ENCODE measurements at regions not wholly inside any gene's neighbourhood (a gene's known extent, or its start where the extent isn't known, plus 50 kb on each side); places are given as distances from the start of the nearest gene placed in this dataset.

GRCh38 chr12:53803194-53803593, 51.4 kb upstream of the CISTR start:
- ATAC-seq (replicated peaks) (no peak), DNase-seq (no peak)
- no peak overlapping the region for H3K27ac Mint-ChIP-seq
- no peaks in the 10 kb centered on the region for H3K9me3 Mint-ChIP-seq
- H3K36me3 Mint-ChIP-seq (ENCODE audit: insufficient read depth): no peaks in the 10 kb centered on the region
- no peaks in the 10 kb centered on the region for H3K4me1 Mint-ChIP-seq (ENCODE audit: low read depth in 2 of 2)
- H3K27me3 Mint-ChIP-seq: peaks cover 76 to 88% of the 10 kb centered on the region in 2 donors
- H3K4me3 Mint-ChIP-seq: no peak overlapping the region

GRCh38 chr12:53803703-53804102, 51.9 kb upstream of the CISTR start:
- Mint-ChIP-seq H3K4me1 (ENCODE audit: low read depth in 2 of 2) (no peaks in the 10 kb centered on the region), H3K4me3 (no peak overlapping the region), H3K27ac (no peak overlapping the region), H3K27me3 (peaks cover 71 to 83% of the 10 kb centered on the region in 2 donors), H3K9me3 (no peaks in the 10 kb centered on the region), H3K36me3 (ENCODE audit: insufficient read depth) (no peaks in the 10 kb centered on the region)
- ATAC-seq (replicated peaks) (no peak), DNase-seq (no peak)

GRCh38 chr12:53804429-53804828, 52.6 kb upstream of the CISTR start:
- Mint-ChIP-seq H3K36me3 (ENCODE audit: insufficient read depth) (no peaks in the 10 kb centered on the region), H3K27me3 (peaks cover 64 to 76% of the 10 kb centered on the region in 2 donors), H3K4me1 (ENCODE audit: low read depth in 2 of 2) (no peaks in the 10 kb centered on the region), H3K9me3 (no peaks in the 10 kb centered on the region), H3K27ac (no peak overlapping the region), H3K4me3 (no peak overlapping the region)
- DNase-seq (no peak), ATAC-seq (replicated peaks) (no peak)

GRCh38 chr12:53805067-53805466, 53.3 kb upstream of the CISTR start:
- Mint-ChIP-seq H3K4me3 (no peak overlapping the region), H3K4me1 (ENCODE audit: low read depth in 2 of 2) (no peaks in the 10 kb centered on the region), H3K36me3 (ENCODE audit: insufficient read depth) (no peaks in the 10 kb centered on the region), H3K27ac (no peak overlapping the region), H3K27me3 (peaks cover 61 to 69% of the 10 kb centered on the region in 2 donors), H3K9me3 (no peaks in the 10 kb centered on the region)
- ATAC-seq (replicated peaks) (no peak), DNase-seq (no peak)

- Mint-ChIP-seq H3K27me3 (peaks cover 54 to 62% of the 10 kb centered on the region in 2 donors), H3K4me3 (no peak overlapping the region), H3K27ac (no peak overlapping the region), H3K4me1 (ENCODE audit: low read depth in 2 of 2) (no peaks in the 10 kb centered on the region), H3K36me3 (ENCODE audit: insufficient read depth) (no peaks in the 10 kb centered on the region), H3K9me3 (no peaks in the 10 kb centered on the region)
- no peak for ATAC-seq (replicated peaks)
- no peak for DNase-seq
Measured at GRCh38 chr12:53805791-53806190, 54.0 kb upstream of the CISTR start.

GRCh38 chr12:53806721-53807120, 54.9 kb upstream of the CISTR start:
- DNase-seq (no peak), ATAC-seq (replicated peaks) (no peak)
- H3K4me3 Mint-ChIP-seq: no peak overlapping the region
- H3K36me3 Mint-ChIP-seq (ENCODE audit: insufficient read depth): no peaks in the 10 kb centered on the region
- H3K9me3 Mint-ChIP-seq: no peaks in the 10 kb centered on the region
- no peak overlapping the region for H3K27ac Mint-ChIP-seq
- no peaks in the 10 kb centered on the region for H3K4me1 Mint-ChIP-seq (ENCODE audit: low read depth in 2 of 2)
- peaks cover 46 to 53% of the 10 kb centered on the region in 2 donors for H3K27me3 Mint-ChIP-seq

- no peaks in the 10 kb centered on the region for H3K9me3 Mint-ChIP-seq
- H3K36me3 Mint-ChIP-seq (ENCODE audit: insufficient read depth): no peaks in the 10 kb centered on the region
- no peak overlapping the region for H3K4me3 Mint-ChIP-seq
Measured at GRCh38 chr12:53807322-53807860, 55.6 kb upstream of the CISTR start.

GRCh38 chr12:53808023-53808705, 56.4 kb upstream of the CISTR start:
- ATAC-seq (replicated peaks) (no peak), DNase-seq (no peak)
- Mint-ChIP-seq H3K27ac (no peak overlapping the region), H3K4me3 (no peak overlapping the region), H3K36me3 (ENCODE audit: insufficient read depth) (no peaks in the 10 kb centered on the region), H3K9me3 (no peaks in the 10 kb centered on the region), H3K27me3 (peaks cover 36 to 39% of the 10 kb centered on the region in 2 donors), H3K4me1 (ENCODE audit: low read depth in 2 of 2) (no peaks in the 10 kb centered on the region)

More at GRCh38 chr12:53807322-53807860, 55.6 kb upstream of the CISTR start:
- H3K27ac Mint-ChIP-seq: no peak overlapping the region
- ATAC-seq (replicated peaks) (no peak), DNase-seq (no peak)
- peaks cover 44 to 47% of the 10 kb centered on the region in 2 donors for H3K27me3 Mint-ChIP-seq
- H3K4me1 Mint-ChIP-seq (ENCODE audit: low read depth in 2 of 2): no peaks in the 10 kb centered on the region

- peaks cover 30 to 33% of the 10 kb centered on the region in 2 donors for H3K27me3 Mint-ChIP-seq
Measured at GRCh38 chr12:53809005-53809404, 57.2 kb upstream of the CISTR start.

GRCh38 chr12:53810950-53811349, 59.2 kb upstream of the CISTR start:
- Mint-ChIP-seq H3K4me1 (ENCODE audit: low read depth in 2 of 2) (no peaks in the 10 kb centered on the region), H3K36me3 (ENCODE audit: insufficient read depth) (no peaks in the 10 kb centered on the region), H3K4me3 (no peak overlapping the region), H3K27me3 (peaks cover 21 to 26% of the 10 kb centered on the region in 2 donors), H3K27ac (no peak overlapping the region), H3K9me3 (no peaks in the 10 kb centered on the region)
- no peak for ATAC-seq (replicated peaks)
- no peak for DNase-seq

More at GRCh38 chr12:53809005-53809404, 57.2 kb upstream of the CISTR start:
- Mint-ChIP-seq H3K36me3 (ENCODE audit: insufficient read depth) (no peaks in the 10 kb centered on the region), H3K4me3 (no peak overlapping the region), H3K9me3 (no peaks in the 10 kb centered on the region), H3K27ac (no peak overlapping the region), H3K4me1 (ENCODE audit: low read depth in 2 of 2) (no peaks in the 10 kb centered on the region)
- DNase-seq (no peak), ATAC-seq (replicated peaks) (no peak)

- DNase-seq: no peak
- Mint-ChIP-seq H3K36me3 (ENCODE audit: insufficient read depth) (no peaks in the 10 kb centered on the region), H3K27ac (no peak overlapping the region), H3K9me3 (no peaks in the 10 kb centered on the region), H3K27me3 (peaks cover 21 to 23% of the 10 kb centered on the region in 2 donors), H3K4me3 (no peak overlapping the region), H3K4me1 (ENCODE audit: low read depth in 2 of 2) (no peaks in the 10 kb centered on the region)
- no peak for ATAC-seq (replicated peaks)
Measured at GRCh38 chr12:53811606-53812005, 59.8 kb upstream of the CISTR start.

- DNase-seq (no peak), ATAC-seq (replicated peaks) (no peak)
- H3K27ac Mint-ChIP-seq: no peak overlapping the region
- no peak overlapping the region for H3K4me3 Mint-ChIP-seq
- no peaks in the 10 kb centered on the region for H3K4me1 Mint-ChIP-seq (ENCODE audit: low read depth in 2 of 2)
- H3K9me3 Mint-ChIP-seq: no peaks in the 10 kb centered on the region
- peaks cover 54 to 55% of the 10 kb centered on the region in 2 donors for H3K27me3 Mint-ChIP-seq
- H3K36me3 Mint-ChIP-seq (ENCODE audit: insufficient read depth): no peaks in the 10 kb centered on the region
Measured at GRCh38 chr12:53816360-53817020, 64.7 kb upstream of the CISTR start.

- ATAC-seq (replicated peaks) (no peak), DNase-seq (no peak)
- Mint-ChIP-seq H3K4me3 (no peak overlapping the region), H3K36me3 (ENCODE audit: insufficient read depth) (no peaks in the 10 kb centered on the region), H3K27me3 (peaks cover 57 to 60% of the 10 kb centered on the region in 2 donors), H3K4me1 (ENCODE audit: low read depth in 2 of 2) (no peaks in the 10 kb centered on the region), H3K9me3 (no peaks in the 10 kb centered on the region), H3K27ac (no peak overlapping the region)
Measured at GRCh38 chr12:53817021-53817389, 65.2 kb upstream of the CISTR start.
